Mesendoderm (in vitro differentiated cells): ENCODE measurements at regions not wholly inside any gene's neighbourhood (a gene's known extent, or its start where the extent isn't known, plus 50 kb on each side); places are given as distances from the start of the nearest gene placed in this dataset.

Experiments
- DNase-seq: peaks from one replicate; pipeline ENCODE4 v3.0.0; 2013
- H2AK5ac ChIP-seq: 2 replicates; pipeline ENCODE4 v1.6.1; 2013; ENCODE audit warnings: low read length, inconsistent platforms
- H2BK120ac ChIP-seq: 2 replicates; pipeline ENCODE4 v1.6.1; 2013; ENCODE audit warnings: low read depth, mild to moderate bottlenecking, low read length, moderate library complexity, mixed read lengths
- H2BK15ac ChIP-seq: replicated peaks from 2 replicates; pipeline ENCODE4 v1.6.1; 2013; ENCODE audit warnings: low read depth, mild to moderate bottlenecking, moderate library complexity
- H2BK5ac ChIP-seq: 2 replicates; pipeline ENCODE4 v1.6.1; 2013; ENCODE audit warnings: low read length, inconsistent platforms
- H3K18ac ChIP-seq: 2 replicates; pipeline ENCODE4 v1.6.1; 2013; ENCODE audit warnings: mild to moderate bottlenecking, low read length, mixed read lengths
- H3K23ac ChIP-seq: one replicate; pipeline ENCODE4 v1.6.1; 2013; ENCODE audit warnings: low read length
- H3K27ac ChIP-seq: 2 replicates; pipeline ENCODE4 v1.5.1; 2013; ENCODE audit warnings: low read depth, mild to moderate bottlenecking, inconsistent platforms, low read length, moderate library complexity
- H3K27me3 ChIP-seq: 2 replicates; pipeline ENCODE4 v1.6.1; 2013; ENCODE audit warnings: low read length, control low read depth, mild to moderate bottlenecking, inconsistent platforms; ENCODE audit not compliant: insufficient read depth, poor library complexity
- H3K36me3 ChIP-seq: 2 replicates; pipeline ENCODE4 v1.6.1; 2013; ENCODE audit warnings: low read length, inconsistent platforms; ENCODE audit not compliant: control insufficient read depth, insufficient read depth
- H3K4ac ChIP-seq: one replicate; pipeline ENCODE4 v1.6.1; 2013; ENCODE audit warnings: low read depth, mild to moderate bottlenecking, low read length, moderate library complexity
- H3K4me1 ChIP-seq: 2 replicates; pipeline ENCODE4 v1.6.1; 2013; ENCODE audit warnings: low read depth, low read length, inconsistent platforms; ENCODE audit not compliant: control insufficient read depth
- H3K4me2 ChIP-seq: 2 replicates; pipeline ENCODE4 v1.6.1; 2013; ENCODE audit warnings: low read length
- H3K4me3 ChIP-seq: 2 replicates; pipeline ENCODE4 v1.5.1; 2013; ENCODE audit warnings: mild to moderate bottlenecking, low read length
- H3K56ac ChIP-seq: one replicate; pipeline ENCODE4 v1.6.1; 2013; ENCODE audit warnings: low read length
- H3K79me1 ChIP-seq: 2 replicates; pipeline ENCODE4 v1.6.1; 2013; ENCODE audit warnings: low read length, inconsistent platforms
- H3K79me2 ChIP-seq: 2 replicates; pipeline ENCODE4 v1.6.1; 2013; ENCODE audit warnings: mild to moderate bottlenecking, low read length; ENCODE audit not compliant: control insufficient read depth, insufficient read depth
- H3K9ac ChIP-seq: 2 replicates; pipeline ENCODE4 v1.6.1; 2013; ENCODE audit warnings: low read length, inconsistent platforms
- H4K5ac ChIP-seq: one replicate; pipeline ENCODE4 v1.6.1; 2013; ENCODE audit warnings: low read length
- H4K8ac ChIP-seq: one replicate; pipeline ENCODE4 v1.6.1; 2013; ENCODE audit warnings: low read depth, mild to moderate bottlenecking, control low read depth, low read length, moderate library complexity
- WGBS: extraction: QIAGEN DNeasy Blood & Tissue Kit; methylation state at CpG from one replicate; pipeline ENCODE4 v1.1.7; 2013; ENCODE audit warnings: low lambda C conversion rate, missing lambda C conversion rate; ENCODE audit not compliant: insufficient coverage; ENCODE audit errors: extremely low coverage; 5-methylcytosine and 5-hydroxymethylcytosine counted together

DNA sequence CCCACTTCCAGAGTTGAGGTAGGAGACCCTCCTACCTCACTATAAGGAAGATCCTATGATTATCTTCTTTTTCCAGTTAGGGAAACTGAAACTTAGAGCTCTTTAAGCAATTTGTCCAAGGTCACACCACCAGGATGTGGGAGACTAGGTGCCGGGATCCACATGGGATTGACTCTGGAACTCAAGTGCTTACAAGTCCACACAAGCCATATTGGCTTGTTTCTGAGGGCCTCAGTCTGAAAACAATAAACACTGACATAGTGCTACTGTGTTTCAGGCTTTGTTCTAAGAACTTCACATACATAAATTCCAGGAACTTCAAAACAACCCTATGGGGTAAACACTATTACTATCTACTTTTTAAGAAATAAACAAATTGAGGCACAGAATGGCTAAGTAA lies 481.3 kb downstream of the ZSWIM6 start:
- Histone ChIP-seq H3K27ac (no peak overlapping the region), H3K79me2 (no peaks in the 10 kb centered on the region), H2AK5ac (no peak overlapping the region), H4K5ac (no peak overlapping the region), H4K8ac (no peak overlapping the region), H3K4ac (no peak overlapping the region), H3K23ac (no peak overlapping the region), H2BK15ac (no peak overlapping the region), H3K36me3 (no peaks in the 10 kb centered on the region), H3K4me3 (no peak overlapping the region), H2BK5ac (no peak overlapping the region), H3K9ac (no peak overlapping the region), H3K4me1 (peaks cover 2% of the 10 kb centered on the region), H2BK120ac (no peak overlapping the region), H3K56ac (no peak overlapping the region), H3K4me2 (no peak overlapping the region), H3K79me1 (no peaks in the 10 kb centered on the region), H3K27me3 (no peaks in the 10 kb centered on the region), H3K18ac (no peak overlapping the region)
- no CpG with 5 or more reads among the region's 1 CpG for WGBS
- no peak for DNase-seq

DNA sequence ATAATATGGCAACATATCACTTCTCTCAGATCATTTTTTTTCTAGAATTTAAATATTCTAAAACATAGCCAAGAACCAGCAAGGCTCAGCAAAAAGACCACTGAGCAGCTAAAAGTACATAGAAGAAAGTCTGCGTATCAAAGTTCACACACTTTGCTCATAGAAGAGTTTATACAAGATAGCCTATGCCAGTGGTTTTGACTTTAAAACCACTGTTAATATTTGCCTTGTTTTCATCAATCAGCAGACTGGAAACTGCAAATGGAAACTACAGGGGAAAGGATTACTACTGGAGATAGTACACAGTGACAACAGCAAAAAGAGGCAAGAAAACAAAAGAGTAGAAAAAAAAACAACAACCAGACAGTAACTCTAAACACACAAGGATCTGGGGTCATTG lies 483.3 kb downstream of the ZSWIM6 start:
- no peak overlapping the region for H3K18ac ChIP-seq
- WGBS, result no CpG with 5 or more reads among the region's 1 CpG
- no peak overlapping the region for H2BK120ac ChIP-seq
- no peaks in the 10 kb centered on the region for H3K79me2 ChIP-seq
- H3K23ac ChIP-seq, result no peak overlapping the region
- H2BK5ac ChIP-seq, result no peak overlapping the region
- no peak overlapping the region for H4K5ac ChIP-seq
- no peaks in the 10 kb centered on the region for H3K36me3 ChIP-seq
- H2AK5ac ChIP-seq, result no peak overlapping the region
- no peak overlapping the region for H3K27ac ChIP-seq
- no peak for DNase-seq
- no peak overlapping the region for H3K56ac ChIP-seq
- H3K4me2 ChIP-seq, result no peak overlapping the region
- H3K27me3 ChIP-seq, result no peaks in the 10 kb centered on the region
- no peak overlapping the region for H3K4me3 ChIP-seq
- no peak overlapping the region for H2BK15ac ChIP-seq
- H3K79me1 ChIP-seq, result no peaks in the 10 kb centered on the region
- peaks cover 2% of the 10 kb centered on the region for H3K4me1 ChIP-seq
- no peak overlapping the region for H4K8ac ChIP-seq
- H3K4ac ChIP-seq, result no peak overlapping the region
- H3K9ac ChIP-seq, result no peak overlapping the region

DNA sequence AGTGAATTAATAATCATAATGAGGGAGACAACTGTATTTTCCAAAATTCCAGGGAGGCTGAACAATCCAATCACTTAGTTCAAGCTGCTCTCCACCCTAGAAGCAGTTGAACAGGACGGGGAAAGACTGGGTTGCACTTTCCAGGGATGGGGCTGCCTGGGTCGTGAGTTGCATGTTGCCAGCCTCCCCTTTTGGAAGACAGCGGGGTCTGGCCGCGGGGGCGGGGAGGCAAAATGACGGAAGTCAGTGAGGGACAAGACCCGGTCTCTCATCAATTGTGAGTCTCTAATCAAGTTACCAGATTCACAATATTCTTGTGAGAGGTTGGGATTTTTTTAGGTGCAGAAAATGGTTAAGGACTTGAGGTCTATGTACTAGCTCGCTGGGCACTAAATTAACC lies 484.1 kb downstream of the ZSWIM6 start:
- Histone ChIP-seq H3K27ac (no peak overlapping the region), H3K27me3 (no peaks in the 10 kb centered on the region)
- WGBS, result no CpG with 5 or more reads among the region's 9 CpGs

DNA sequence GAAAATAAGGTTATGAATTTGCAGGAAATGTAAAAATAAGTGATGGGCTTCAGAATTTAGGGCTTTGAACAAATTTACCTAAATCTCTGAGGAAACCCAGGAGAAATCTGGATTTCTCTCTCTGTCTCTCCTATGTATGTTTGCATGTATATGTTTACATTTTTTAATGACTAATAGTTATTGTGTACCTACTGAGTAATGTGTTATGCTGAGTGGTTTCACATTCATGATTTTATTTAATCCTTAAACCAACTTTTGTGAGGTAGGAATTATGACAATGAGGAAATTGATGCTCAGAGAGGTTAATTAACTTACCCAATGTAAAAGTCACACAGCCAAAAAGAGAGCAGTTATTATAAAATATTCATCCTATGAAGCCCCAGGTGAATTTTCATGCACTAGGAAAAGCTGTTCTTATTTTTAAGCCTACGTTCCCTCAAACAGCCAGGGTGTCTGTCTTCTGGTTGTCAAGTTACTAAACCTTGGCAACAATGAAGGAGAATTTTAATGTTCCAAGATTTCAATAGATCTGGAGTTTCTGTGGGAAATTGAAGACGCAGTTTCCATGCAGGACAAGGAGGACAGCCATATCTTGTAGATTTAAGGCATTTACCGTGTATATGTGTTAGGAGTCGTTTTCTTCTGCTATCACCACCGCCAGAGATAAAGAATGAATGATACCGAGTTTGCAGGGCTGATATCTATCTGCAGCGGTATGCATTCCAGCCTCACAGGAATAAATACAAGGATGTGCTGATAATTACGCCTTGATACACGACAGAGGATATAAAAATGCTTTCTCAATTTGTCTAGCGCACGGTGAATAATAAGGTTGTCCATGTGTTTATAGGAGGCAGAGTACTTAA lies 484.8 kb downstream of the ZSWIM6 start:
- Histone ChIP-seq H3K79me1 (no peaks in the 10 kb centered on the region), H3K27ac (no peak overlapping the region), H3K36me3 (no peaks in the 10 kb centered on the region), H3K23ac (no peak overlapping the region), H3K79me2 (no peaks in the 10 kb centered on the region), H3K4me3 (no peak overlapping the region), H3K4me2 (no peak overlapping the region), H2BK5ac (no peak overlapping the region), H3K56ac (no peak overlapping the region), H3K27me3 (no peaks in the 10 kb centered on the region), H3K4me1 (peaks cover 2% of the 10 kb centered on the region), H2BK15ac (no peak overlapping the region), H3K18ac (no peak overlapping the region), H2BK120ac (no peak overlapping the region), H3K4ac (no peak overlapping the region), H2AK5ac (no peak overlapping the region), H4K8ac (no peak overlapping the region), H4K5ac (no peak overlapping the region), H3K9ac (no peak overlapping the region)
- WGBS, result no CpG with 5 or more reads among the region's 11 CpGs
- DNase-seq, result peak; percentile 62

More for the DNA sequence above, 484.1 kb downstream of the ZSWIM6 start:
- no peak overlapping the region for H3K9ac ChIP-seq
- no peak overlapping the region for H2BK15ac ChIP-seq
- no peaks in the 10 kb centered on the region for H3K79me2 ChIP-seq
- H3K23ac ChIP-seq, result no peak overlapping the region
- no peaks in the 10 kb centered on the region for H3K79me1 ChIP-seq
- H3K56ac ChIP-seq, result no peak overlapping the region
- H2AK5ac ChIP-seq, result no peak overlapping the region
- H3K18ac ChIP-seq, result no peak overlapping the region
- H4K8ac ChIP-seq, result no peak overlapping the region
- H3K4me1 ChIP-seq, result peaks cover 2% of the 10 kb centered on the region
- DNase-seq, result no peak
- no peak overlapping the region for H3K4me3 ChIP-seq
- no peak overlapping the region for H2BK5ac ChIP-seq
- H3K4ac ChIP-seq, result no peak overlapping the region
- no peaks in the 10 kb centered on the region for H3K36me3 ChIP-seq
- H4K5ac ChIP-seq, result no peak overlapping the region
- H3K4me2 ChIP-seq, result no peak overlapping the region
- no peak overlapping the region for H2BK120ac ChIP-seq

DNA sequence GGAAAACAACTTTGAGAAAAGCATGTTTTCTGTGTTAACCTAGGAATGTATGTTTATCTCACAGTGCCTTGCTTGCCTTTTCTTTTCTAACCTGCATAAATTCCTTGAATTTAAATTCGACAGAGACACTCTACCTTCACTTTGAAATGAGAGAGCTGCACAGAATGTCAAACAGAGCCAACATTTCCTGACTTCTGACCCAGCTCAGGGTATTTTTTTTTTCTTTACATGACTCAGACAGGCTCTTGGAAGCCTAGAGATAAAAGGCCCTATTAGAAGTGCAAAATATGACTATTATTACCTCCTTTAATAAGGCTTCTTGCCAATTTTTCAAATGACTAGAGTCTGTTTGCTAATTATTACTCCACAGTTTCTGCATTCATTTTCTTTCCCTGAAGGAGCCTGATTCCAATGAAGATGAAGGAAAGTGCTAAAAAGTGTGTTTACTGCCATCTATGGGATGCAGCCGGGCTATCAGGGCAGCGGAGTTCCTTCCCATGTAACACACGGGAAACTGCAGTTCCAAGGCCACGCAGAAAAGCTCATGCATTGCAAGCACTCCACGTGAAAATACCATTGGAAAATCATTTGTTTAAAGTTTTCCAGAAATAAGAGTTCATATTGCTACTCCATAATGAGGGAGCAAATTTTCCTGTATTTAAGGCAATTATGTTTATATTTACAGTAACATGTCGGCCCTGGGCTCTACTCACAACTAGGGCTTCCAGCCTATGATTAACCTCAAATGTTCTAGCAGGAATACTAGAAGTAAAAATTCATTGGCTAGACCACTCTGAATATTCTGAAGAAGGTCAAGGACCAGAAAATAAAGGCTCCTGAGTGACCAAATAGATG lies 485.6 kb downstream of the ZSWIM6 start:
- Histone ChIP-seq H2BK5ac (no peak overlapping the region), H3K23ac (no peak overlapping the region), H2AK5ac (no peak overlapping the region), H3K27ac (no peak overlapping the region), H3K4me2 (no peak overlapping the region), H3K27me3 (no peaks in the 10 kb centered on the region), H3K79me2 (no peaks in the 10 kb centered on the region), H2BK15ac (no peak overlapping the region), H2BK120ac (no peak overlapping the region), H3K4me1 (peaks cover 2% of the 10 kb centered on the region), H3K18ac (no peak overlapping the region), H3K79me1 (no peaks in the 10 kb centered on the region), H3K4me3 (no peak overlapping the region), H3K56ac (no peak overlapping the region), H4K8ac (no peak overlapping the region), H3K36me3 (no peaks in the 10 kb centered on the region), H4K5ac (no peak overlapping the region), H3K4ac (no peak overlapping the region), H3K9ac (no peak overlapping the region)
- peak; percentile 68 for DNase-seq
- no CpG with 5 or more reads among the region's 7 CpGs for WGBS
